Esophagus muscularis mucosa (tissue), 4 donors: ENCODE measurements at regions not wholly inside any gene's neighbourhood (a gene's known extent, or its start where the extent isn't known, plus 50 kb on each side); places are given as distances from the start of the nearest gene placed in this dataset.

Experiments used
- DNase-seq: peaks from one replicate; pipeline ENCODE4 v3.0.0-alpha.2; 2017; ENCODE audit errors: extremely low spot score
- H3K27ac ChIP-seq, 4 donors: fragments of 200-600 bp; sonication (generic); replicated peaks in 1 of 4; 1 replicate in 3 of 4; 2 replicates in 1 of 4; pipeline ENCODE4 v1.5.1; 2016 to 2019; ENCODE audit warnings: mild to moderate bottlenecking in 1 of 4
- H3K27me3 ChIP-seq, 4 donors: fragments of 200-600 bp; sonication (generic); one replicate each; pipeline versions ENCODE4 v1.5.1 to v1.6.0; 2016 to 2019
- H3K36me3 ChIP-seq, 4 donors: fragments of 200-600 bp; sonication (generic); one replicate each; pipeline ENCODE4 v1.5.1; 2016 to 2019
- H3K4me1 ChIP-seq, 4 donors: fragments of 200-600 bp; sonication (generic); one replicate each; pipeline ENCODE4 v1.5.1; 2016 to 2019
- H3K4me3 ChIP-seq, 4 donors: fragments of 200-600 bp; sonication (generic); 1 replicate in 2 of 4; 2 replicates in 2 of 4; pipeline ENCODE4 v1.5.1; 2016 to 2019; ENCODE audit warnings: mild to moderate bottlenecking in 4 of 4, moderate library complexity in 1 of 4
- H3K9me3 ChIP-seq, 4 donors: fragments of 200-600 bp; sonication (generic); 1 replicate in 3 of 4; 2 replicates in 1 of 4; pipeline ENCODE4 v1.5.1; 2016 to 2019
- EP300 ChIP-seq: sonication (generic); formaldehyde crosslinking; IDR thresholded peaks from one replicate; pipeline ENCODE4 v1.6.1; 2017; ENCODE audit warnings: antibody characterized with exemption
- POLR2A ChIP-seq: fragments of 450-650 bp; IDR thresholded peaks from one replicate; pipeline ENCODE4 v1.6.1; 2017; ENCODE audit warnings: antibody characterized with exemption, moderate library complexity, mild to moderate bottlenecking, low read depth
- POLR2AphosphoS5 ChIP-seq, 2 donors: sonication (generic); formaldehyde crosslinking; IDR thresholded peaks; one replicate each; pipeline ENCODE4 v1.6.1; 2017; ENCODE audit warnings: antibody characterized with exemption in 2 of 2
- WGBS: methylation state at CpG from one replicate; pipeline ENCODE4 v1.1.5; 2018; 5-methylcytosine and 5-hydroxymethylcytosine counted together
- intact Hi-C: fragments of 100-400 bp; cut with DNase I; formaldehyde crosslinking; loops from one replicate; pipeline ENCODE4 v1.15.1; 2023
- TF ChIP-seq, protein P1 (sequence below), 3 experiments: fragments of 200-600 bp in 2 of 3; fragments of 450-650 bp in 1 of 3; sonication (generic) in 2 of 3; IDR thresholded peaks; one replicate each; pipeline ENCODE4 v1.5.1; 2017 to 2019; ENCODE audit warnings: antibody characterized with exemption in 3 of 3, mild to moderate bottlenecking in 2 of 3, moderate library complexity in 1 of 3

DNA sequence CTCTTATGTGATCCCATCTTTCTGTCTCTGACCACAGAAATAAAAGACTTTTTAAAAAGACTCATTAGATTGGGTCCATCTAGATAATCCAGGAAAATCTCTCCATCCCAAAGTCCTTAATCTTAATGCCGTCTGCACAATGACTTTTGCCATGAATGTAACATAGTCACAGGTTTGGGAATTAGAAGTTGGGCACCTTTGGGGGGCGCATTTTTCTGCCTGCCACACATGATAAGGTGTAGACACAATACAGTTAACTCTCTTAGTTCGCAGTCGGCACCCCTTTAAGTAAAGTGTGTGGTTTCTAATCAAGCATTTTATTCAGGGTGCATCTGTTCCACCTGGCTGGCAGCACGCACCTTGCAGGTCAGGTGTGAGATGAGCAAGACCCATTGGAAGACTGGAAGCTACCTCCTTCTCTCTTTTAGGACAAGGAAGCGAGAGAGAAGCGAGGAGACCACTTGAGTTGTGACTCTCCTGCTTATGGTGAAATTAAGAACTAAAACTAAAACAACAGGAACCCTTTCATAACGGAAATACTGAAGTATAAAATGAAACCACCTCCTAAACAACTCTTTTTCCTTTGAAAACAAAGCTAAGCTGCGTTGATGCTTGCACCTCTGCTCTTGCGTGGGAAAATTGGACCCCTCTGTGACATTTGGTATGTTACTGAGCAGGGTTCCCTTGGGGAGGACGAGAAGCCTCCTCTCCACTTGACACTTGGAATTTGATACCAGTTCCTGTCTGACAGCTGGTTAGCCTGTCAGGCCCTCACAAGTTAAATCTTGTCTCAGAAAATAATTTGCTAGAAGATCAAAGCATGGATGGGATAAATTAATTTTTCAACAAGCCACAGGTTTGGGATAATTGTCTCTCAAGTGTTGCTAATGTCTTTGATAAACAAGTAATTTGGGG, 304.6 kb upstream of the DMRT1 start:
- Histone ChIP-seq H3K4me1 (peaks cover 12 to 34% (median 16%) of the 10 kb centered on the region in 4 donors), H3K9me3 (no peaks in the 10 kb centered on the region), H3K27me3 (no peaks in the 10 kb centered on the region), H3K4me3 (no peak overlapping the region), H3K27ac (no peak overlapping the region), H3K36me3 (no peaks in the 10 kb centered on the region)
- no peak for TF ChIP-seq EP300
- TF ChIP-seq, protein P1, sequence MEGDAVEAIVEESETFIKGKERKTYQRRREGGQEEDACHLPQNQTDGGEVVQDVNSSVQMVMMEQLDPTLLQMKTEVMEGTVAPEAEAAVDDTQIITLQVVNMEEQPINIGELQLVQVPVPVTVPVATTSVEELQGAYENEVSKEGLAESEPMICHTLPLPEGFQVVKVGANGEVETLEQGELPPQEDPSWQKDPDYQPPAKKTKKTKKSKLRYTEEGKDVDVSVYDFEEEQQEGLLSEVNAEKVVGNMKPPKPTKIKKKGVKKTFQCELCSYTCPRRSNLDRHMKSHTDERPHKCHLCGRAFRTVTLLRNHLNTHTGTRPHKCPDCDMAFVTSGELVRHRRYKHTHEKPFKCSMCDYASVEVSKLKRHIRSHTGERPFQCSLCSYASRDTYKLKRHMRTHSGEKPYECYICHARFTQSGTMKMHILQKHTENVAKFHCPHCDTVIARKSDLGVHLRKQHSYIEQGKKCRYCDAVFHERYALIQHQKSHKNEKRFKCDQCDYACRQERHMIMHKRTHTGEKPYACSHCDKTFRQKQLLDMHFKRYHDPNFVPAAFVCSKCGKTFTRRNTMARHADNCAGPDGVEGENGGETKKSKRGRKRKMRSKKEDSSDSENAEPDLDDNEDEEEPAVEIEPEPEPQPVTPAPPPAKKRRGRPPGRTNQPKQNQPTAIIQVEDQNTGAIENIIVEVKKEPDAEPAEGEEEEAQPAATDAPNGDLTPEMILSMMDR (IDR thresholded peaks at IDR 0.05), result no peak
- TF ChIP-seq POLR2A, result no peak
- no peak for TF ChIP-seq POLR2AphosphoS5 (IDR thresholded peaks at IDR 0.05)
- WGBS, result 84% methylated on average over 11 of the region's 11 CpGs
- intact Hi-C loops, result no loop called here
- DNase-seq, result no peak

DNA sequence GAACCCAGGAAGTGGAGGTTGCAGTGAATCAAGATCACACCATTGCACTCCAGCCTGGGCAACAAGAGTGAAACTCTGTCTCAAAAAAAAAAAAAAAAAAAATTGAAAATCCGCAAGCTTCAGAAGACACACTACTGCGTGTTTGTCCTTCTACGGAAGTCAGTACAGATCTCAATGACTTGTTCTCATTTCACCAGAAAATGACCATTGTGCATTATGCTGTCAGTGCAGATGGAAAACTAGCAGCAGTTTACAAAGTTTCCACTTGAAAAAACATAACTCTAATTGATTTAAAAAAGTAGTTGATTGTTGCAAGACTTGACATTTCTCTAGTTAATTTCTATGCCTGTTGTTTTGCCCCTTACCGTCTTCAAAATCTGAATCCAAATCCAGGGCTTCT, 298.0 kb upstream of the DMRT1 start:
- H3K36me3 ChIP-seq, result no peaks in the 10 kb centered on the region
- no peak for TF ChIP-seq EP300
- no peak for TF ChIP-seq POLR2A
- TF ChIP-seq, protein P1 (IDR thresholded peaks at IDR 0.05), result no peak
- no peak for TF ChIP-seq POLR2AphosphoS5 (IDR thresholded peaks at IDR 0.05)

DNA sequence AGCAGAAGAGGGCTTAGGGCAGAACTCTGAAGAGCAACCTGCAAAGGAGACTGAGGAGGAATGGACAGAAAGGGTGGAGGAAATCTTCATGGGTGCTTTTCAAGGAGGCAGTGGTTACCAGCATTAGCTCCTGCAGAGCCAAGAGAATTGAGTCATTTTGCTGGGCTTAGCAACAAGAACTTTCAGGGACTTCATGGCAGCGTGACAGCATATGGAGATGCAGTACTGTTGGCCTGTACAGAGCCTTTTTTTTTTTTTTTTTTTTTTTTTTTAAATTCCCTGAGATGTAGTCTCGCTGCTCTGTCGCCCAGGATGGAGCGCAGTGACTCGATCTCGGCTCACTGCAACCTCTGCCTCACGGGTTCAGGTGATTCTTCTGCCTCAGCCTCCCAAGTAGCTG, 296.0 kb upstream of the DMRT1 start:
- Histone ChIP-seq H3K4me3 (no peak overlapping the region), H3K9me3 (no peaks in the 10 kb centered on the region), H3K27ac (peak overlapping the region in 2 of 4 donors; percentile 52 to 70), H3K27me3 (no peaks in the 10 kb centered on the region), H3K36me3 (peaks cover 0 to 5% (median 0%) of the 10 kb centered on the region in 4 donors), H3K4me1 (peaks cover 23 to 30% (median 27%) of the 10 kb centered on the region in 4 donors)
- 73% methylated on average over 7 of the region's 7 CpGs for WGBS
- DNase-seq, result no peak
- TF ChIP-seq POLR2AphosphoS5 (IDR thresholded peaks at IDR 0.05), result peak in 1 of 2 donors; percentile 10
- TF ChIP-seq, protein P1 (IDR thresholded peaks at IDR 0.05), result no peak
- intact Hi-C loops, result loop anchor here (5.0 to 10.0 kb wide), 2 partner anchors 43 to 141 kb away; partner anchors contain the start of gene KANK1

More for the DNA sequence above, 298.0 kb upstream of the DMRT1 start:
- intact Hi-C loops, result loop anchor here (10.0 kb wide), 1 partner anchor 139 kb away; no protein-coding TSS in a partner anchor
- Histone ChIP-seq H3K4me3 (no peak overlapping the region), H3K4me1 (peaks cover 19 to 30% (median 27%) of the 10 kb centered on the region in 4 donors), H3K9me3 (no peaks in the 10 kb centered on the region), H3K27me3 (no peaks in the 10 kb centered on the region), H3K27ac (no peak overlapping the region)
- whole genome bisulfite sequencing, result 41% methylated on average over 4 of the region's 4 CpGs
- no peak for DNase-seq

DNA sequence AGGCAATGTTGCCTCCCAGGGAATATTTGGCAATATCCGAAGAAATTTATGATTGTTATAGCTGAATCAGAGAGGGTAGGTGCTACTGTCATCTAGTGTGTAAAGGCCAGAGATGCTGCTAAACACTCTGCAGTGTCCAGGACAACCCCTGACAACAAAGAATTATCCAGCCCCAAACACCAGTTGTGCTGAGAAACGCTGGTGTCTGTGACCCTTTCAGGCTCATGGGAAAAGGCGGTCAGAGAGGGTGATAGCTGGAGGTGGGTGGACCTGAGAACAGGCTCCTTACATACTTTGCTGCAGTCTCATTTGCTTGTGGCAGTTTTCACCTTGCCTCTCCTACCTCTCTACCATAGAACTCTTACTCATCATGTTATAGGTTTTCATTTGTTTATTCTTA, 295.3 kb upstream of the DMRT1 start:
- peaks cover 23 to 30% (median 27%) of the 10 kb centered on the region in 4 donors for H3K4me1 ChIP-seq
- peak overlapping the region; percentile 24 to 70 (median 38) for H3K27ac ChIP-seq
- H3K27me3 ChIP-seq, result no peaks in the 10 kb centered on the region
- peaks cover 0 to 5% (median 0%) of the 10 kb centered on the region in 4 donors for H3K36me3 ChIP-seq
- no peak overlapping the region for H3K4me3 ChIP-seq
- no peaks in the 10 kb centered on the region for H3K9me3 ChIP-seq
- no peak for DNase-seq
- intact Hi-C loops, result loop anchor here (5.0 to 10.0 kb wide), 2 partner anchors 44 to 141 kb away; partner anchors contain the start of gene KANK1
- WGBS, result 72% methylated on average over 3 of the region's 3 CpGs
- TF ChIP-seq, protein P1 (IDR thresholded peaks at IDR 0.05), result no peak
- TF ChIP-seq POLR2A (no peak), POLR2AphosphoS5 (IDR thresholded peaks at IDR 0.05) (no peak)
